Astrocyte of the spinal cord (primary cell): ENCODE measurements at regions not wholly inside any gene's neighbourhood (a gene's known extent, or its start where the extent isn't known, plus 50 kb on each side); places are given as distances from the start of the nearest gene placed in this dataset.

Source experiments
- DNase-seq: peaks from one replicate; pipeline ENCODE4 v3.0.0; 2011; ENCODE audit warnings: low read depth, low spot score
- H3K4me3 ChIP-seq: 2 replicates; pipeline ENCODE4 v1.5.1; 2011; ENCODE audit warnings: low read depth, mild to moderate bottlenecking, low read length, moderate library complexity
- CTCF ChIP-seq: IDR thresholded peaks from 2 replicates; pipeline ENCODE4 v1.5.1; 2012; ENCODE audit warnings: low read depth, mild to moderate bottlenecking, low read length, inconsistent platforms
- in situ Hi-C: cut with HindIII; loops from 2 replicates; pipeline ENCODE4 v1.10.0; 2017; ENCODE audit warnings: low sequenced_read_pairs

DNA sequence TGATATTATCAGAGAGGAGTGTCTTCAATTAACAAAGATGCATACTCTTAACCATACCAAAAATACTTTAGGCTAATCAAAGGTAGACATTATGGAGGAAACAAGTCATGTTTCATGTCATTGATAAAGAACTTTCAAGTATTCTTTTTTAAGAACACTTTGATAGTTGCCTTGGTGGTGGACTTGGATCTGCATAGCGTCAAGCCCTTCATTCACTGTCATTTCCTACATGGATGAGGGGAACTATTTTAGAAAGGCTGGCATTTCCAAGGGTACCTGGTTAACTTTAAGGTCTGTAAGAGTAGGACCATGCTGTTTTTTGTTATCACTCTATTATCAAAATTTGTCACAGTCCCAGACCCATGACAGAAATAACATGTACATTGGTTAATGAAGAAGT lies 622.5 kb downstream of the PKHD1 start:
- H3K4me3 ChIP-seq = no peak overlapping the region
- no peak for TF ChIP-seq CTCF
- in situ Hi-C loops = no loop called here
- no peak for DNase-seq

DNA sequence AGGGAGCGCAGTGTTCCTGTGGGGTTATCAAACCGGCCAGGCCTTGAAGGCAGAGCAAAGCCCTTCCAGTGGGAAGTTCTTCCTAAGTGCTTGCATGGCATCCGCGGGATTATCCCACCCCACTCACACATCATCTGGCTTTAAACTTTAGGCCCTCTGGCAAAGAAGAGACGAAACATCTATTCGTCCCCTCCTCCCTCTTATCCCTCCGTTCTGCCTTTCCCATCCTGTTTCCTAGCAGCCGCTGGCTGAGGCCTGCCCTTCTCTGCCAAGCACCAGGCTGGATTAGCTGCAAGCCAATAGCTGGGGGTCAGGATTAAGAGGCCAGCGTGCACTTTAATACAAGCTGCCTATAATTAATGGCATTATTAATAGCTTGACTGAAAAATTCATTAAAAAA lies 621.0 kb downstream of the PKHD1 start:
- in situ Hi-C loops = no loop called here
- no peak for DNase-seq
- no peak for TF ChIP-seq CTCF
- no peak overlapping the region for H3K4me3 ChIP-seq

DNA sequence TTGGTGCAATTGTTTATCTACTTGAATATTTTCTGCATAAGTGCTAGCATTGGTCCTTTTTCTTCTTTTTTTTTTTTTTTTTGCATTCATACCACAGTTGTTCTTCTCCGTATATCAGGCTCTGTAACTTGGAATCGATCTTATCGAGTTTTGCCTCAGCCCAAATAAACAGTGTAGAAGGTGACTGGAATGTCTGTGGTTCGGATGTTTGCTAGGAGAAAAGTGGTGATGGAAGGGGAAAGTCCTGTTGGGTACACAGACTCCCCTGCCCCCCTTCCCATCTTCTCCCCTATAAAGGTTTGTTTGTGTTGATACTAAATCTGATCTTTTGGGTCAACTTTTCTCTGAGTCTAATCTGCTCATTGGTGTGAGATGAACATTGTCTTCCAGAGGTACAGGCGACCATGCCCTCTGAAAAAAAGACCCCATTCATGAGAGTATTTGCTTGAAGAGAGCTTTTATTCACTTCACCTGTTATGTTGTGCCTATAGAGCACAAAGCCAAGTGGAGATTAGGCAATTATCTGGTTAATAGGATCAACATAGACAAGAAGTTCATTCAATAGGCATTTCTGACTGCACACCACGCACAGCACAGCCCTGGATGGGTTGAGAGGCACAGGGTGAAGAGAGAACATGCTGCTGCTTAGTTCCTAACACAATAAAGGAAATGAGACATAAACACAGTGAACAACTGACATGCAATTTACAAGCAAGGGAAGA lies 620.0 kb downstream of the PKHD1 start:
- TF ChIP-seq CTCF = no peak
- DNase-seq = no peak
- H3K4me3 ChIP-seq = no peak overlapping the region
- in situ Hi-C loops = no loop called here

DNA sequence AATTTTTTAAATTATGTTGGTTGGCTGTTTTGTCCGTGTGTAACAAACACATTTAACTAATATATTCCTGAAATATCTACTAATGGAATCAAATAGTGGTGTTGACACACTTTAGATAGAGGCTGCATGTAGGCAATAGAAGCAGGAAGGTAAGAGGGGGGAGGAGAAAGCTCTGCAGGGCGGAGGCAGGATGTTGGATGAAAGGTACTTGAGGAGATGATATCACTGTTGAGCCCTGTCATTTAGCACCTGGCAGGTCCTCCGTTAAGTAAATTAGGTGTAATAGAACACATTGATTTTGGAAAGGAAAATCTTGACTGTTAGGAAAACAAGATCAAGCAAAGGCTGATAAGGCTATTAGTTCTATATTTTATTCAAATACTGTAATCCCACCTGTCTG lies 618.7 kb downstream of the PKHD1 start:
- no peak for TF ChIP-seq CTCF

DNA sequence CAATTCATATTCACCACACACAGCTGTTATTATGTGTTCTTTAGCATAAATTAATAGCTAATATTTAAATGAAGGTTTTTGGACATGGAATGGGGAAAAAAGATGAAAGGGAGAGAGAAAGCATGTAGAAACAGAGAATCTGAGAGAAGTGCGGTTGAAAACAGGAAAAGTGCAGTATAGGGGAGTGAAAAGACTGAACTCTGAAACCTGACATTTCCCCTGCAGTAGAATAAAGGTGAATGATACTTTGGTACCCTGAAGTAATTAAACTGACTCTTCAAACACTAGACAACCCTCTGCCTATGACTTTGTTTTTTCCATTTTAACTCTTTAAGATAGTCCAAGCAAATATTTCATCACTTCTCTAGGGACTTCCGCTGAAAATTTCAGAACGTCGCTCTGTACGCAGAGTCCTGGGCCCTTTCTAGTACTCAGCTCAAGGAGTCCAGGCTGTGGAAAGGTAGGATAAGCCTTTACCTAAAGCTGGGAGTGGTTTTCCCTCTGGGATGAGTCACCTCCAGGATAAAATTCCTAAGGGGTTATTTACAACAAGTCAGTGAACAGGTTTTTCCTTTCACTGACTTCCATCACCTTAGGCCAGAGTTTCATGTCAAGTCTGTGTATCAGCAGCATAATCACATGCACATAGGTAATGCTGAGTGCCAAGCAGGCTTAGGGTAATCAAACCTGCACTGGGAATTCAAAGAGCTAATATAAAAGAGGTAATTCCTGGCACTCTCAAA lies 614.5 kb downstream of the PKHD1 start:
- in situ Hi-C loops = no loop called here
- no peak for TF ChIP-seq CTCF
- no peak for DNase-seq
- no peak overlapping the region for H3K4me3 ChIP-seq

More for the DNA sequence above, 618.7 kb downstream of the PKHD1 start:
- DNase-seq = no peak
- H3K4me3 ChIP-seq = no peak overlapping the region
- in situ Hi-C loops = no loop called here

GRCh38 chr6:51474022-51474975 lies 613.1 kb downstream of the PKHD1 start:
- H3K4me3 ChIP-seq = no peak overlapping the region
- TF ChIP-seq CTCF = no peak
- in situ Hi-C loops = no loop called here
- no peak for DNase-seq
